ENCODE measurements at regions not wholly inside any gene's neighbourhood (a gene's known extent, or its start where the extent isn't known, plus 50 kb on each side); places are given as distances from the start of the nearest gene placed in this dataset.

- no peaks in the 10 kb centered on the region for H3K36me3 ChIP-seq
- no peaks in the 10 kb centered on the region for H3K27me3 ChIP-seq (replicated peaks; ENCODE audit: insufficient read depth)
- DNase-seq (ENCODE audit: low spot score) (no peak), ATAC-seq (ENCODE audit: insufficient number of reproducible peaks, low FRiP score, low read depth) (no peak)
- no peak overlapping the region for H3K4me3 ChIP-seq
- H3K27ac ChIP-seq = no peak overlapping the region
- no peaks in the 10 kb centered on the region for H3K9me3 ChIP-seq
- TF ChIP-seq CTCF (IDR thresholded peaks at IDR 0.05) = no peak
- H3K4me1 ChIP-seq (ENCODE audit: control insufficient read depth in 1 of 2, low read depth in 2 of 2) = peaks cover 8 to 11% of the 10 kb centered on the region in 2 donors
These were observed 115.3 kb upstream of the GMDS start for GRCh38 chr6:2360716-2361115.

GRCh38 chr6:2360126-2360525 lies 114.7 kb upstream of the GMDS start:
- Histone ChIP-seq H3K27ac (no peak overlapping the region), H3K4me1 (ENCODE audit: control insufficient read depth in 1 of 2, low read depth in 2 of 2) (peaks cover 10 to 16% of the 10 kb centered on the region in 2 donors), H3K27me3 (replicated peaks; ENCODE audit: insufficient read depth) (no peaks in the 10 kb centered on the region), H3K4me3 (no peak overlapping the region), H3K36me3 (no peaks in the 10 kb centered on the region), H3K9me3 (no peaks in the 10 kb centered on the region)
- no peak for DNase-seq (ENCODE audit: low spot score)
- TF ChIP-seq CTCF (IDR thresholded peaks at IDR 0.05) = no peak
- no peak for ATAC-seq (ENCODE audit: insufficient number of reproducible peaks, low FRiP score, low read depth)

GRCh38 chr6:2355150-2355549 lies 109.7 kb upstream of the GMDS start:
- peak overlapping the region; percentile 23 for H3K4me3 ChIP-seq
- TF ChIP-seq CTCF (IDR thresholded peaks at IDR 0.05) = no peak
- ATAC-seq (ENCODE audit: insufficient number of reproducible peaks, low FRiP score, low read depth) (no peak), DNase-seq (ENCODE audit: low spot score) (no peak)
- H3K27me3 ChIP-seq (replicated peaks; ENCODE audit: insufficient read depth) = no peaks in the 10 kb centered on the region
- H3K27ac ChIP-seq = peak overlapping the region; percentile 60 to 89
- no peaks in the 10 kb centered on the region for H3K9me3 ChIP-seq
- no peaks in the 10 kb centered on the region for H3K36me3 ChIP-seq
- H3K4me1 ChIP-seq (ENCODE audit: control insufficient read depth in 1 of 2, low read depth in 2 of 2) = peaks cover 23 to 57% of the 10 kb centered on the region in 2 donors

GRCh38 chr6:2354138-2354491 lies 108.7 kb upstream of the GMDS start:
- H3K4me3 ChIP-seq = peak overlapping the region; percentile 55

GRCh38 chr6:2353412-2354137 lies 108.2 kb upstream of the GMDS start:
- Histone ChIP-seq H3K27ac (peak overlapping the region; percentile 82 to 89), H3K9me3 (no peaks in the 10 kb centered on the region), H3K4me3 (peak overlapping the region; percentile 55), H3K27me3 (replicated peaks; ENCODE audit: insufficient read depth) (no peaks in the 10 kb centered on the region), H3K36me3 (no peaks in the 10 kb centered on the region), H3K4me1 (ENCODE audit: control insufficient read depth in 1 of 2, low read depth in 2 of 2) (peaks cover 23 to 57% of the 10 kb centered on the region in 2 donors)
- peak; percentile 37 for ATAC-seq (ENCODE audit: insufficient number of reproducible peaks, low FRiP score, low read depth)
- peak; percentile 39 for DNase-seq (ENCODE audit: low spot score)
- TF ChIP-seq CTCF (IDR thresholded peaks at IDR 0.05) = peak; percentile 68

More at GRCh38 chr6:2354138-2354491, 108.7 kb upstream of the GMDS start:
- peaks cover 23 to 57% of the 10 kb centered on the region in 2 donors for H3K4me1 ChIP-seq (ENCODE audit: control insufficient read depth in 1 of 2, low read depth in 2 of 2)
- H3K27ac ChIP-seq = peak overlapping the region; percentile 60 to 89
- no peaks in the 10 kb centered on the region for H3K36me3 ChIP-seq
- H3K9me3 ChIP-seq = no peaks in the 10 kb centered on the region
- no peak for TF ChIP-seq CTCF (IDR thresholded peaks at IDR 0.05)
- no peak for ATAC-seq (ENCODE audit: insufficient number of reproducible peaks, low FRiP score, low read depth)
- DNase-seq (ENCODE audit: low spot score) = no peak
- no peaks in the 10 kb centered on the region for H3K27me3 ChIP-seq (replicated peaks; ENCODE audit: insufficient read depth)

Data from thoracic aorta (tissue), 2 donors.